ENCODE measurements at regions not wholly inside any gene's neighbourhood (a gene's known extent, or its start where the extent isn't known, plus 50 kb on each side); places are given as distances from the start of the nearest gene placed in this dataset.

- POLR2A ChIA-PET, result interaction anchor here (0.6 kb wide), 1 partner anchor 10 kb away, joined by 3 read pairs; no protein-coding TSS in a partner anchor
- Mint-ChIP-seq H3K9me3 (peaks cover 60% of the 10 kb centered on the region), H3K36me3 (peaks cover 47% of the 10 kb centered on the region), H3K4me1 (peaks cover 24% of the 10 kb centered on the region), H3K27me3 (ENCODE audit: low read depth) (peaks cover 4% of the 10 kb centered on the region; the same call in 1 of the 2 replicates), H3K4me3 (no peak overlapping the region), H3K27ac (no peak overlapping the region)
- ATAC-seq, result no peak
- CTCF ChIA-PET, result interaction anchor here (1.0 to 1.3 kb wide), 3 partner anchors 14 to 84 kb away, joined by 3 to 4 read pairs (median 3); no protein-coding TSS in a partner anchor
- TF ChIP-seq ZBTB21 (CRISPR knock-in tag; IDR thresholded peaks at IDR 0.05; ENCODE audit: borderline replicate concordance), result no peak
- DNase-seq (ENCODE audit: low spot score), result no peak
Observed at GRCh38 chr10:33092596-33092995, 134.6 kb upstream of the ITGB1 start.

- ATAC-seq, result no peak
- Mint-ChIP-seq H3K4me1 (peaks cover 11% of the 10 kb centered on the region), H3K27ac (no peak overlapping the region), H3K36me3 (peaks cover 34% of the 10 kb centered on the region), H3K4me3 (no peak overlapping the region), H3K9me3 (peaks cover 47% of the 10 kb centered on the region), H3K27me3 (ENCODE audit: low read depth) (peaks cover 4% of the 10 kb centered on the region; the same call in 1 of the 2 replicates)
- ChIA-PET CTCF (interaction anchor here (1.2 kb wide), 1 partner anchor 24 kb away, joined by 4 read pairs; no protein-coding TSS in a partner anchor), POLR2A (no interaction called here)
- TF ChIP-seq GTF2I (CRISPR knock-in tag; conservative IDR thresholded peaks at IDR 0.05), result no peak
- no peak for DNase-seq (ENCODE audit: low spot score)
Observed at GRCh38 chr10:33091201-33091600, 133.2 kb upstream of the ITGB1 start.

GRCh38 chr10:33088990-33089389 lies 131.0 kb upstream of the ITGB1 start:
- ChIA-PET POLR2A (no interaction called here), CTCF (no interaction called here)
- no peak for ATAC-seq
- DNase-seq (ENCODE audit: low spot score), result no peak
- H3K4me1 Mint-ChIP-seq, result peaks cover 4% of the 10 kb centered on the region
- H3K9me3 Mint-ChIP-seq, result peaks cover 29% of the 10 kb centered on the region
- H3K27me3 Mint-ChIP-seq (ENCODE audit: low read depth), result no peaks in the 10 kb centered on the region
- H3K36me3 Mint-ChIP-seq, result peaks cover 18% of the 10 kb centered on the region
- H3K4me3 Mint-ChIP-seq, result no peak overlapping the region
- H3K27ac Mint-ChIP-seq, result no peak overlapping the region
- TF ChIP-seq ZSCAN18 (CRISPR knock-in tag; IDR thresholded peaks at IDR 0.05), result no peak
- no peak for TF ChIP-seq TCF7 (CRISPR knock-in tag; IDR thresholded peaks at IDR 0.05; ENCODE audit: low read depth)
- TF ChIP-seq CDX4 (CRISPR knock-in tag; IDR thresholded peaks at IDR 0.05; ENCODE audit: borderline replicate concordance), result no peak
- TF ChIP-seq SMAD4 (CRISPR knock-in tag; IDR thresholded peaks at IDR 0.05), result no peak
- TF ChIP-seq TEAD4 (CRISPR knock-in tag; IDR thresholded peaks at IDR 0.05), result no peak
- TF ChIP-seq SOX15 (CRISPR knock-in tag; IDR thresholded peaks at IDR 0.05), result no peak
- TF ChIP-seq ZNF219 (CRISPR knock-in tag; IDR thresholded peaks at IDR 0.05; ENCODE audit: borderline replicate concordance), result no peak
- no peak for TF ChIP-seq ARID4B (CRISPR knock-in tag; IDR thresholded peaks at IDR 0.05; ENCODE audit: borderline replicate concordance)
- no peak for TF ChIP-seq ZBTB43 (CRISPR knock-in tag; IDR thresholded peaks at IDR 0.05)
- no peak for TF ChIP-seq USF1 (CRISPR knock-in tag; IDR thresholded peaks at IDR 0.05)
- no peak for TF ChIP-seq ZBTB21 (CRISPR knock-in tag; IDR thresholded peaks at IDR 0.05; ENCODE audit: borderline replicate concordance)

Measured in WTC11 (cell line).